ENCODE measurements at regions not wholly inside any gene's neighbourhood (a gene's known extent, or its start where the extent isn't known, plus 50 kb on each side); places are given as distances from the start of the nearest gene placed in this dataset.

DNA sequence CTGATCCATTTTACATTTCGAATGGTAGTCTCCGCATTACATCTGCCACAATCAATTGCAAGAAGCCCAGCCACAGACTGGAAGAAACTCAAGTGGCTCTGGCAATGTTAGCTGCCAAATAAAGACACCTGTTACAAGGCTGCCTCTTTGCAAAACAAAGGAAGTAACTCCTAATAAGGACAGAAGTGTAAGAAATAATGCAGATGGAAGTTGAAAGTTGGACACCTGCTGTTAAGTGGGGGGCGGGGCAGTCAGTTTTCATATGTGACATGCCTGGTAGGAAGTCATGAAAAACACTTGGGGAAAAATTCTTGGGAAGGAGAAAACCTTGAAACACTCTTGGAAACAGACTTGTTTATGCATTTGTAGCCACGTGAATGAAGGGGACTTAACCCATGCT is 54.1 kb upstream of the ATP2C1 start:
- TF ChIP-seq CTBP1 (IDR thresholded peaks at IDR 0.05; ENCODE audit: borderline replicate concordance) (no peak), HDGF (IDR thresholded peaks at IDR 0.05; ENCODE audit: borderline replicate concordance) (no peak), TARDBP (IDR thresholded peaks at IDR 0.05) (no peak), ARNT (IDR thresholded peaks at IDR 0.05) (no peak), LEF1 (IDR thresholded peaks at IDR 0.05; ENCODE audit: borderline replicate concordance) (no peak)
- DNase-seq (ENCODE audit: extremely low spot score), result no peak
- POLR2A ChIA-PET, result interaction anchor here (1.5 to 1.6 kb wide), 2 partner anchors 10 to 54 kb away, joined by 3 to 5 read pairs; partner anchors contain the start of gene ATP2C1
- CTCF ChIA-PET, result no interaction called here

DNA sequence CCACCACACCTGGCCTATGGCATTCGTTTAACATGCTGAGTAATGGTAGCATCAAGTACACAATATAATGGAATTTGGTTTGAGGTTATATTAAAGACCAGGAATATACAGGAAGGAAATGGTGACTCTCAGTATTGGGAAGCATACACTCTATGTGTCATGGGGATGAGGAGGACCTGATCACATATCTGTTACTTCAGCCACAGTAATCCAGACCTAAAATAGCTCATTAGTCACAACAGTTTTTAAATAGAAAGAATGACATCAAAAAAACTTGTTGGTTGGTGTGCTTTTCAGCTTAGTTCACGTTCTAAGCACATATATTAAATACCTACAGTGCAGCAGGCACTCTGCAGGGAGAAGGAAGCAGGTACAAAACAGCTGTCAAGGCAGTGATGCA is 52.5 kb upstream of the ATP2C1 start:
- TF ChIP-seq BHLHE40 (IDR thresholded peaks at IDR 0.05; ENCODE audit: borderline replicate concordance), result no peak
- TF ChIP-seq L3MBTL2 (conservative IDR thresholded peaks at IDR 0.05), result no peak
- TF ChIP-seq LEF1 (IDR thresholded peaks at IDR 0.05; ENCODE audit: borderline replicate concordance), result no peak
- TF ChIP-seq FOXK2 (IDR thresholded peaks at IDR 0.05), result no peak
- no peak for TF ChIP-seq ZNF384 (IDR thresholded peaks at IDR 0.05)
- no peak for TF ChIP-seq CTBP1 (IDR thresholded peaks at IDR 0.05; ENCODE audit: borderline replicate concordance)
- no peak for TF ChIP-seq SUZ12 (IDR thresholded peaks at IDR 0.05)
- TF ChIP-seq NFRKB (IDR thresholded peaks at IDR 0.05), result no peak
- TF ChIP-seq TARDBP (IDR thresholded peaks at IDR 0.05), result no peak
- TF ChIP-seq SP1 (IDR thresholded peaks at IDR 0.05), result no peak
- ChIA-PET POLR2A (interaction anchor here (1.6 kb wide), 1 partner anchor 8 kb away, joined by 5 read pairs; no protein-coding TSS in a partner anchor), CTCF (no interaction called here)
- DNase-seq (ENCODE audit: extremely low spot score), result no peak

DNA sequence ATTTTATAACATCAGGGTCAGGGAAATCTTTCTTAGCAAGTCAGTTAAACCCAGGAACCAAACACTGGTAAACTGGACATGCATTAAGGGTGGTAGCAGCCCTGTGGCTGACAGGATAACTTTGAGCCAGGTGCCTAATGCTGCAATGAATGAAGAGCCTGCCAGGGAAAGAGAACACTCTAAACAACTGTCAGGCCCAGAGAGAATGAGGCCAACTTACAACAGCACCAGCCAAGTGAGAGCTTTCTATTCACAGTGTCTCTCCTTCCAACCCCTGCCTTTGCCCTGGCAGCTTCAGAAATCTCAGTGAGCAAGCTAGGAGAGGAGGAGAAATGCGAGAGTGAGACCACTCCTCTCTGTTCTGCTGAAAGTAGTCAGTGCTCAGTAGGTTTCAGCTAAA is 50.4 kb upstream of the ATP2C1 start:
- ChIA-PET CTCF (no interaction called here), POLR2A (no interaction called here)
- DNase-seq (ENCODE audit: extremely low spot score), result no peak
- TF ChIP-seq FOXK2 (IDR thresholded peaks at IDR 0.05) (no peak), LEF1 (IDR thresholded peaks at IDR 0.05; ENCODE audit: borderline replicate concordance) (no peak), FOXA1 (IDR thresholded peaks at IDR 0.05) (no peak)
